HEK293T (cell line): ENCODE measurements at regions not wholly inside any gene's neighbourhood (a gene's known extent, or its start where the extent isn't known, plus 50 kb on each side); places are given as distances from the start of the nearest gene placed in this dataset.

Source experiments
- ARNT ChIP-seq: fragments of 450-650 bp; IDR thresholded peaks from 2 replicates; pipeline ENCODE4 v1.6.1; 2017; ENCODE audit warnings: mild to moderate bottlenecking
- BHLHE40 ChIP-seq: fragments of 450-650 bp; IDR thresholded peaks from 2 replicates; pipeline ENCODE4 v1.6.1; 2016; ENCODE audit warnings: mild to moderate bottlenecking, moderate library complexity, borderline replicate concordance
- CTBP1 ChIP-seq: fragments of 450-650 bp; IDR thresholded peaks from 2 replicates; pipeline ENCODE4 v1.6.1; 2016; ENCODE audit warnings: borderline replicate concordance
- ELF4 ChIP-seq: fragments of 450-650 bp; IDR thresholded peaks from 2 replicates; pipeline ENCODE4 v1.6.1; 2017; ENCODE audit warnings: antibody characterized with exemption
- FOXA1 ChIP-seq: fragments of 450-650 bp; IDR thresholded peaks from 2 replicates; pipeline ENCODE4 v1.6.1; 2016; ENCODE audit warnings: mild to moderate bottlenecking
- FOXK2 ChIP-seq: fragments of 450-650 bp; IDR thresholded peaks from 2 replicates; pipeline ENCODE4 v1.6.1; 2016; ENCODE audit warnings: mild to moderate bottlenecking
- FOXM1 ChIP-seq: fragments of 450-650 bp; IDR thresholded peaks from 2 replicates; pipeline ENCODE4 v1.6.1; 2017; ENCODE audit warnings: mild to moderate bottlenecking, borderline replicate concordance
- HDGF ChIP-seq: fragments of 450-650 bp; IDR thresholded peaks from 2 replicates; pipeline ENCODE4 v1.6.1; 2017; ENCODE audit warnings: antibody characterized with exemption, borderline replicate concordance
- LEF1 ChIP-seq: fragments of 450-650 bp; IDR thresholded peaks from 2 replicates; pipeline ENCODE4 v1.6.1; 2017; ENCODE audit warnings: mild to moderate bottlenecking, borderline replicate concordance
- NFRKB ChIP-seq: fragments of 450-650 bp; IDR thresholded peaks from 2 replicates; pipeline ENCODE4 v1.6.1; 2016; ENCODE audit warnings: mild to moderate bottlenecking, moderate library complexity
- SP1 ChIP-seq: fragments of 450-650 bp; IDR thresholded peaks from 2 replicates; pipeline ENCODE4 v1.6.1; 2017
- SUZ12 ChIP-seq: fragments of 450-650 bp; IDR thresholded peaks from 2 replicates; pipeline ENCODE4 v1.6.1; 2016; ENCODE audit warnings: mild to moderate bottlenecking
- ZNF384 ChIP-seq: fragments of 450-650 bp; IDR thresholded peaks from 2 replicates; pipeline ENCODE4 v1.6.1; 2016

- no peak for TF ChIP-seq SP1
- TF ChIP-seq LEF1, result no peak
- no peak for TF ChIP-seq BHLHE40
- TF ChIP-seq NFRKB, result no peak
- no peak for TF ChIP-seq ZNF384
- no peak for TF ChIP-seq FOXK2
- TF ChIP-seq ARNT, result no peak
- no peak for TF ChIP-seq CTBP1
- TF ChIP-seq HDGF, result no peak
- TF ChIP-seq FOXM1, result no peak
- no peak for TF ChIP-seq ELF4
- TF ChIP-seq SUZ12, result no peak
- TF ChIP-seq FOXA1, result no peak
Observed at GRCh38 chr13:31962731-31963370, 68.7 kb upstream of the FRY start.
